ENCODE measurements at regions not wholly inside any gene's neighbourhood (a gene's known extent, or its start where the extent isn't known, plus 50 kb on each side); places are given as distances from the start of the nearest gene placed in this dataset.
"Not testable (repeated sequence)": the region's sequence is repeated elsewhere in the genome, so short reads cannot be mapped to it uniquely, and the experiment has no call there.

GRCh38 chr21:14827468-14827867, 237.3 kb downstream of the NRIP1 start:
- in situ Hi-C loops (cut with MboI; ENCODE audit: low sequenced_read_pairs) = no loop called here

GRCh38 chr21:14826630-14827029, 238.2 kb downstream of the NRIP1 start:
- in situ Hi-C loops (cut with MboI; ENCODE audit: low sequenced_read_pairs) = no loop called here

GRCh38 chr21:14825514-14825974, 239.3 kb downstream of the NRIP1 start:
- in situ Hi-C loops (cut with MboI; ENCODE audit: low sequenced_read_pairs) = no loop called here

- in situ Hi-C loops (cut with MboI; ENCODE audit: low sequenced_read_pairs) = no loop called here
These were observed 240.7 kb downstream of the NRIP1 start for GRCh38 chr21:14824126-14824525.

GRCh38 chr21:14817311-14817710, 247.5 kb downstream of the NRIP1 start:
- in situ Hi-C loops (cut with MboI; ENCODE audit: low sequenced_read_pairs) = no loop called here

- in situ Hi-C loops (cut with MboI; ENCODE audit: low sequenced_read_pairs) = no loop called here
These were observed 249.8 kb downstream of the NRIP1 start for GRCh38 chr21:14814991-14815390.

DNA sequence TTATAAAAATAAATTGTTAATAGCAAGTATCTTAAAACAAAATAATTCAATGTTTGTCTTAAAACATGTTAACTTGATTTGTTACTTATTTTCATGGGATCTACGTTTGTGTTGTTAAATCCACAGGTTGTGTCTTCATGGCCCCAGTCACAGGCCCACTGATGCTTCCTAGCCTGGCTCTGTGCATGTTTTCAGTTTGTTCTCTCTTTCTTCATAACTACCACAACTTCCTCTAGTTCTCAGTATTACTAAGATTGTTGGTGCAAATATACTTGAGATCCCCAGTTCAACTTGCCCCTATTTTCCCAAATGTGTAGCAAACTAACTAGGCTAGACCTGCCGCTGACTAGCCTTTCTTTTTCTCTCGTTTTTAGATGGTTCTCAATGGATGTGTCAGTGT, 250.5 kb downstream of the NRIP1 start:
- in situ Hi-C loops (cut with MboI; ENCODE audit: low sequenced_read_pairs) = no loop called here

GRCh38 chr21:14804170-14804569, 258.1 kb upstream of the SAMSN1 start:
- in situ Hi-C loops (cut with MboI; ENCODE audit: low sequenced_read_pairs) = not testable (repeated sequence)

DNA sequence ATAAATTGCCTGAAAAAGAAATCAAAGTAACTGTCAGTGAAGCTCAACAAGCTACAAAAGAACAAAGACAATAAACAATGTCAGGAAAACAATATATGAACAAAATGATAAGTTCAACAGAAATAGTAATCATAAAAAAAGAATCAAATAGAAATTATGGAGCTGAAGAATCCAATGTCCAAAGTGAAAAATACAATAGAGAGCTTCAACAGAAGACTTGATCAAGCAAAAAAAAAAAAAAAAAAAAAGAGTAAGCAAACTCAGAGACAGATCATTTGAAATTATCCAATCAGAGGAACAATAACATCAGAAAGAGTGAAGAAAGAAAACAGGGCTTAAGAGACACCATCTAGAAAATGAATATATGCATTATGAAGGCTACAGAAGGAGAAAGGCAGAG, 251.4 kb upstream of the SAMSN1 start:
- in situ Hi-C loops (cut with MboI; ENCODE audit: low sequenced_read_pairs) = no loop called here

GRCh38 chr21:14787312-14787711, 241.2 kb upstream of the SAMSN1 start:
- in situ Hi-C loops (cut with MboI; ENCODE audit: low sequenced_read_pairs) = no loop called here

DNA sequence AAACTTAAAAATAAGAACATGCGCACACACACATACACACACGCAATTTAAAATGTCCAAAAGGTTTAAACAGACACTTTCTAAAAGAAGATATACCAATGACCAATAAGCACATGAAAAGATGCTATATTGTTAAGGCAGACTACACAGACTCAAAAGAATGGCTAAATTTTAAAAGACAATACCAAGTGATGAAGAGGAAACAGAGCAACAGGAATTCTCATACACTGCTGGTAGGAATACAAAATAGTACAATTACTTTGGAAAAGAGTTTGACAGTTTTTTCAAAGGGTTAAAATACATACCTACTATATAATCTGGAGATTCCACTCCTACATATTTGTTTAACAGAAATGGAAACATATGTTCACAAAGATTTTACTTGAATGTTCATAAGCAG, 239.6 kb upstream of the SAMSN1 start:
- in situ Hi-C loops (cut with MboI; ENCODE audit: low sequenced_read_pairs) = no loop called here

DNA sequence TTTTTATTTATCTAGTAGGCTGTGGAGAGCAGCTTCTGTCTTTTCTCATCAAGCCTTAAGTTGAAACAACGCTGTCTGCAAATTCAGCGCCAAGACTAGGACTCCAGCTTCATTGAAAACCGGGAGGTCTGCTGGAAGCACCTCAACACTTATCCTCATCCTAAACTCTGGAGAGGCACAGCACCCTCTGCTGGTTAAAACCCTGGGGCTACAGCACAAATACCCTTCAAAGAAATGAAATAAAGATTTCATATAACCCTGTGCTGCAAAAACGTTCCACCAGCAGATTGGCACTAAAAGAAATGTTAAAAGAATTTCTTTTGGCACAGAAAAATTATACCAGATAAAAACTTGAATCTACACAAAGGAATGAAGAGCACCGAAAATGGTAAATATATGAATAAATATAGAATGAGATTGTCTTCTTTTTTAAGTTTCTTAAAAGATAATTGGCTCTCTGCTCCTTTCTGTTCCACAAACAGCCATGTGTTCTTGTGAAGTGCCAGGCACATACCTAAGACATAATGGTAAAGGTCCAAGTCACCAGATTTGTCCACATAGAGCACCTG, 227.7 kb upstream of the SAMSN1 start:
- in situ Hi-C loops (cut with MboI; ENCODE audit: low sequenced_read_pairs) = no loop called here

GRCh38 chr21:14771593-14771992, 225.5 kb upstream of the SAMSN1 start:
- in situ Hi-C loops (cut with MboI; ENCODE audit: low sequenced_read_pairs) = no loop called here

DNA sequence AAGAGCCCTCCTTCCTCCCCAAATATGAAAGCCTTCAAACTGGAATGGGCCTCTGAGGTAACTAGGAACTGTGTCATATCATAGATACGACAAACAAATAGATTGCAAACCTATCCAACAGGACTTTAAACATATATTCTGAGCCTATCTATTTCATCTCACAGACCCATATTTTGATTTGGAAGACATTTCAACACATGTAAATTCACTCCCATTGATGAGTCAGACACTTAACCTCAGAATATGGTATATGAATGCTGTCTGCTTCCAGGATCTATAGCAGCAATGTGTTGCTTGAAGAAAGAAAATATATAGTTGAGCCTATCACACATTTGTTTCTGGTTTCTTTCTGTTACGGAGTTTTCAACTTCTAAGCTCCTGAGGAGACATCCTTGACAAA, 221.9 kb upstream of the SAMSN1 start:
- in situ Hi-C loops (cut with MboI; ENCODE audit: low sequenced_read_pairs) = no loop called here

GRCh38 chr21:14767192-14767852, 221.2 kb upstream of the SAMSN1 start:
- in situ Hi-C loops (cut with MboI; ENCODE audit: low sequenced_read_pairs) = no loop called here

GRCh38 chr21:14766241-14766640, 220.1 kb upstream of the SAMSN1 start:
- in situ Hi-C loops (cut with MboI; ENCODE audit: low sequenced_read_pairs) = no loop called here

DNA sequence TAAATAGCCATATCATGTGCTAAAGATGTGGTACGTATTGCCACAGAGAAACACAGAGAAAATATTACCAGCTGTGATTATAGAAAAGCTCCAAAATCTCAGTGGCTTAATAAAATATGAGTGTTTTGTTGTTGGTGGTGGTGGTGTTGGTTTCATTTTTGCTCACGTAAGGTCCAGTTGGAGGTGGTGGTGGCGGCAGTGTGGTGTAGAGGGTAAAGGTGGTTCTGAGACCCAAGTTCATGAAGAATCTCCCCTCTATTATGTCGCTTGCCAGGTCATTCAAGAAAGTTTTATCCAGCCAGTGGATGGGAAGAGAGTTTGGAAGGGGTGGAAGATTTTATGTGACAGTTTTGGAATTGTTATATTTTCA, 217.6 kb upstream of the SAMSN1 start:
- in situ Hi-C loops (cut with MboI; ENCODE audit: low sequenced_read_pairs) = no loop called here

DNA sequence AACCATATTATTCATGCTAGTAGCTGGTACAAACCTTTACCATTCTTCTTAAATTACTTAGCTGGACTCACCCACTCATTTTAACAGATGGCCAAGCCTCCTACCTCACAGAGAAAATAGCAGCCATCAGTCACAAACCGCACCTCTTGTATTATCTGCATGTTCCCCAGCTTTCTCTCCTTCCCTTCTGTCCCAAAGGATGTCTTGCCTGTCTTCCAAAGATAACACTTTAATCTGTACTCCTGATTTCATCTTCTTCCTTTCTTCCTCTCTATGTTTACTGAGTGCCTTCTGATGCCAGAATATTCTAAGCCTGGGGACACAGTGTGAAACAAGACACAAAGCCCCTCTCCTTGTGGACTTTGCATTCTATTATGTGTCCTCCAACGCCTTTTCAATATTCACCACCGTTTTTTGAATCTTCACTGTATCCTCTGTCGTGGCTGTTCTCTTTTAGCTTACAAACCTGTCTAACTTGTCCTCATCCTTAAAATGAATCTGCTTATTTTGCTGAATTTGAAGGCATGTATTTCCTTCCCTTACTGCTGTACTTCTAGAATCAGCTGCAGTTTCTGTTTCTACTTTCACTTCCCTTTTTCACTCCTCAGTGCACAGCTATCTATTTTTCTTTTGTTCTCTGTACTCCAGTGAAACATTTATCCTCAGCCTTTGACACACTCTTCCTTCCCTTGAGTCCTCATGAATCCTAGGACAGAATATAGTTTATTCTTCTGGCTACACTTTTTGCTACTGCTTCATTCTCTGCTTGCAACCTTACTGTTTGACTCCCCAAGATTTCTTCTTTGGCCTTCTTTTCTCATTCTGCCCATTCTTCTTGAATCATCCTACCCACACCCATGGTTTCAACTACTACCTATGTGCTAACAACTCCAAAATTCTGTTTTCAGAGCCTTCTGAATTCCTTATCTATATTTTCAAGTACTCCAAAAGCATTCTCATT, 216.9 kb upstream of the SAMSN1 start:
- in situ Hi-C loops (cut with MboI; ENCODE audit: low sequenced_read_pairs) = no loop called here

DNA sequence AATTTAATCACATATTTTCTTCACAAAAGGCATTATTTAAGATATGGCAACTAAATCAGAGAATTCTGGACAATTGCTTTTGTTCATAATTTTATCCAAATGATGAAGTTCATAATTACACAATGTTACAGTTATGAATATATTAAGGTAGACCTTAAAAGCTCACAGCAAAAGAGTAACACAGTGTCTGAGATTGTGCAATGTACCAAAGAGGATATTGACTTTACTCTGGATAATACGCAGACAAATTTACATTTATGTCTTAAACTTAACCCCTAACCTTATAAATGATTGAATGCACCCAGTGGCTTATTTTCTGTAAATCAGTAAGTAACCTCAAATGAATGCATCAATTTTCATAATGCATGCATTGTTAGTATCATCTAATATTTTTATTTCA, 216.2 kb upstream of the SAMSN1 start:
- in situ Hi-C loops (cut with MboI; ENCODE audit: low sequenced_read_pairs) = no loop called here

- in situ Hi-C loops (cut with MboI; ENCODE audit: low sequenced_read_pairs) = no loop called here
These were observed 213.2 kb upstream of the SAMSN1 start for GRCh38 chr21:14759285-14759684.

DNA sequence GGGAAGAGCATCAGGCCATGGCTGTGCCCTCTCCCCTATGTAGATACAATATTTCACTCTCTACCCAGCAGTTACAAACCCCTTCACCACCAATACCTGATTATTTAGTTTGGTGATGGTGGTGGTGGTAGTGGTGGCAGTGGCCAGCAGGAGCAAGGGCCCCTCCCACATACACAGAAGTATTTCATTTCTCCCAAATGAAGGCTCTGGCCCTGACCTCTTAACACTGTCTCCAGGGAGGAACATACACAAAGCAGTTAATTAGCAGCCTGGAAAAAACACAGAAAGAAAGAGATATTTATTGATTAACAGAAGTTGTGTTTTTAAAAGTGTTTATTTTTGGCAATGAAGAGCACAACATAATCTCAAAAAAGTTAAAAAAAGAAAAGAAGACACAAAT, 212.7 kb upstream of the SAMSN1 start:
- in situ Hi-C loops (cut with MboI; ENCODE audit: low sequenced_read_pairs) = no loop called here
